Rectal smooth muscle tissue (tissue), 1 donor: ENCODE measurements at regions not wholly inside any gene's neighbourhood (a gene's known extent, or its start where the extent isn't known, plus 50 kb on each side); places are given as distances from the start of the nearest gene placed in this dataset.

ENCODE experiments used
- H3K27ac ChIP-seq: one replicate; pipeline ENCODE4 v1.7.0; 2013; ENCODE audit warnings: low read depth, low read length, inconsistent platforms
- H3K27me3 ChIP-seq: one replicate; pipeline ENCODE4 v1.7.0; 2013; ENCODE audit warnings: low read length; ENCODE audit not compliant: control insufficient read depth, insufficient read depth
- H3K36me3 ChIP-seq: one replicate; pipeline ENCODE4 v1.7.0; 2013; ENCODE audit warnings: low read length; ENCODE audit not compliant: control insufficient read depth, insufficient read depth
- H3K4me1 ChIP-seq: one replicate; pipeline ENCODE4 v1.7.0; 2013; ENCODE audit warnings: low read length; ENCODE audit not compliant: control insufficient read depth, insufficient read depth
- H3K4me3 ChIP-seq: one replicate; pipeline ENCODE4 v1.7.0; 2013; ENCODE audit warnings: low read length
- H3K9ac ChIP-seq: one replicate; pipeline ENCODE4 v1.7.0; 2013; ENCODE audit warnings: low read length

DNA sequence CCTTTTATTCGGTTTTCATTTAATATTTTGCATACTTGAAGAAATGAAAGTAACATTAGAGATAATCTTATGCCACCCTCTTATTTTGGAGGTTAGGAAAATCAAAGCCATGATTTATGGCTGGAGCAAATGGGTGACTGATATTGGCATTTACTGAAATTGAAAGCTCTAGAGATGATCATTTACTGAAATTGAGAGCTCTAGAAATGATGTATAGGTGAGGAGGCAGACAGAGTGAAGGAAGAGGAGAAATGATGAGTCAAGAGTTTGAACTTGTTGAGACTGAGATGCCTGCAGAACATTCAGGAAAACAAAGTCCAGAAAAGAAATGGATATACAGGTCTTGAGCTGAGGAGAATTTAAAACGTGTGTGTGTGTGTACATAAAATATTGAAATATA is 217.6 kb downstream of the LTN1 start:
- H3K27me3 ChIP-seq: no peaks in the 10 kb centered on the region
- no peak overlapping the region for H3K27ac ChIP-seq
- H3K9ac ChIP-seq: no peak overlapping the region
- H3K4me3 ChIP-seq: no peak overlapping the region
- peaks cover 4% of the 10 kb centered on the region for H3K4me1 ChIP-seq
- H3K36me3 ChIP-seq: no peaks in the 10 kb centered on the region

DNA sequence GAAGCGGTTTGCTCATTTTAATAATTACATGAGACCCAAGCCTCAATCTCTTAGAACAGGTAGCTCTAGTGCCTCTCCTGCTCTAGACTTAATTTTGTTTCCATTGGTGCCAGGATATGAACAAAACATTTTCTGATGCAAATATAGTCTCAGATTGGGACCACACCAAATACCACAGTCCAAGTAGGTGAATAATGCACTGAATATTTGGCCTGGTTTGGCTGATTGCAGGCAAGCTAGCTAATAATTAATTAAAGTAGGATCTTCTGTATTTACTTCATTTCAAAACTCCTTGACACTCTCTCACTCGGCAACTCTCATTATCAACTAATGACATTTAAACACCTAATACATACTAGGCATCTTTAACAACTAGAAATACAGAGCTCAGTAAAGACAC is 219.6 kb downstream of the LTN1 start:
- no peak overlapping the region for H3K4me3 ChIP-seq
- no peaks in the 10 kb centered on the region for H3K36me3 ChIP-seq
- H3K27me3 ChIP-seq: no peaks in the 10 kb centered on the region
- H3K27ac ChIP-seq: no peak overlapping the region
- H3K9ac ChIP-seq: no peak overlapping the region
- peaks cover 4% of the 10 kb centered on the region for H3K4me1 ChIP-seq

DNA sequence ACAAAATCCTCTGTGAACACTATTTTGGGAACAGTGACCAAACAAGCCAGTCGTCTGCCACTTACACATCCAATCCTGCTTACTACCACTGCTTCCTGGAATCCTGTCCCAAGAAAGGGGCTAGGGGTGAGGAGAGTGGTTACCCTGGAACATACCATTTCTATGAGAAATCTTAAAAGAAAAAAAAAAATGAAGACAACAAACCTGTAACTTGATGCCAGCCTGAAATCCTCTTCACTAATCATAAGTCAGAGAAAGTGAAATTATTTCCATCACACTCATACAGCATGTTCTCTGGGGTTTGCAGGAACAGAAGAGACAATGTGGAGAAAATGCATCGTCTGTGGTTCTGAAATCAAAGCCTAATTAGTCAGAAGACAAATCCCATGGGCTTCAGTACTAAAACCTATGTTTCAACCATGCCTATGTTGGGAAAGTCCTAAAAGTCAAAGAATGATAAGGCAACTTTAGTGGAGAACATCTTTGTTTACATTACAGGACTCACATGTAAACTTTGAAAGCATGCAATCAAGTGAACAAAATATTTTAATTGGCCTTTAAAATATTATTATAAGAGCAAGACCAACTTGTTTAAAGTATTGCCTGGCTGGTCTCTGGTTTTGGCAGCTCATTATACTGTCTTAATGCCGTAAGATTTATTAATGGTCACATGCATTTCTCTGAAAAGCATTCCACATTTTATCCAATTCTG is 220.7 kb downstream of the LTN1 start:
- Histone ChIP-seq H3K36me3 (no peaks in the 10 kb centered on the region), H3K4me1 (peaks cover 4% of the 10 kb centered on the region), H3K27ac (peak overlapping the region; percentile 41), H3K27me3 (no peaks in the 10 kb centered on the region), H3K4me3 (no peak overlapping the region), H3K9ac (no peak overlapping the region)

DNA sequence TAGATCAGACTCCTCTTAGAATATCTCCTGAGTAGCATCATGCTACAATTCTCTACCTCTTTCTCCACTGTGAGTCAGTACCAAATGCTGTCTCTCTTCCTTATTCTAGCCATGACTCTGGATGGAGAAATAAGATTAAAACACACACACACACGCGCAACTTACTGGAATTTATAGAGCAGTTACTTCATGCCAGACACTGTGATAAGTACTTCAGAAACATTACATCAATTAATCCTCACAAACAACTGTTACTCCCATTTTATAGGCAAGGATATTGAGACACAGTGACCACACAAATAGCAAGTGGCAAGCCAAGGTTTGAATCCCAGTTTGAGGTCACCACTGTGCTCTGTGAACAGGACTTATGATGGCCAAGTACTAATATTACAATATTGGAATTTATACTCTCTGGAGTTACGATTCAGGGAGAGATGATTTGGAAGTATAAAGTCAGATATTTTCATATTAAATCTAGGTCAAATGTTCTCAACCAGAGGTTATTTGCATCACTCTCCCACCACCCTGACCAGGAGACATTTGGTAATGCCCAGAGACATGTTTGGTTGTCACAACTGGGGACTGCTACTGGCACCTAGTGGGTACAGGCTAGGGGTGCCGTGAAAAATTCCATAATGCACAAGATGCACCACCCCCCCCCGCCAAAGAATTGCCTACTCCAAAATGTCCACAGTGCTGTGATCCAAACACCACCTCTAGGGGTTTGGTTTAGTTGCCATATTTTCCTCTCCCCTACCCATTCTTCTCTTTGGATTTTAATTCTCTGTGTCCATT is 221.6 kb downstream of the LTN1 start:
- H3K27me3 ChIP-seq: no peaks in the 10 kb centered on the region
- no peak overlapping the region for H3K9ac ChIP-seq
- no peak overlapping the region for H3K4me3 ChIP-seq
- peaks cover 4% of the 10 kb centered on the region for H3K4me1 ChIP-seq
- peak overlapping the region; percentile 41 for H3K27ac ChIP-seq
- no peaks in the 10 kb centered on the region for H3K36me3 ChIP-seq

DNA sequence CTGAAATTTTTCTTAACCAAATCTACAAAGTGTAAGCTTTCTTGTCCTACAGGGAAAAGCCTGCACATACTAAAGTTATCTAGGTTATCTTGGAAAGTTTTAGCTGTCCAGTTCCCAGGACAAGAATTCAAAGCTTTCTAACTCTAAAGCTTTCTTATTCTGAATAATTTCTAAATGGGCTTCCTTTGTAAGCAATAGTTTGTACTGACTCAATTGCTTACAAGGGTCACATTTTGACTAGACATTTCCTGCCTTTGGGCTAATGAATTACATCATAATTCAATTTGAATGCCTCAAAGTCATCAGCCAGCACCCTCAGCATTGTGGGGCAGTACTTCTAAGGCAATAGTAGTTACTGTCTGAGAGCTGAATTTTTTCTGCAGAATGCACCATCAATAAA is 223.0 kb downstream of the LTN1 start:
- Histone ChIP-seq H3K4me3 (no peak overlapping the region), H3K27ac (no peak overlapping the region), H3K4me1 (peaks cover 4% of the 10 kb centered on the region), H3K36me3 (no peaks in the 10 kb centered on the region), H3K9ac (no peak overlapping the region), H3K27me3 (no peaks in the 10 kb centered on the region)

DNA sequence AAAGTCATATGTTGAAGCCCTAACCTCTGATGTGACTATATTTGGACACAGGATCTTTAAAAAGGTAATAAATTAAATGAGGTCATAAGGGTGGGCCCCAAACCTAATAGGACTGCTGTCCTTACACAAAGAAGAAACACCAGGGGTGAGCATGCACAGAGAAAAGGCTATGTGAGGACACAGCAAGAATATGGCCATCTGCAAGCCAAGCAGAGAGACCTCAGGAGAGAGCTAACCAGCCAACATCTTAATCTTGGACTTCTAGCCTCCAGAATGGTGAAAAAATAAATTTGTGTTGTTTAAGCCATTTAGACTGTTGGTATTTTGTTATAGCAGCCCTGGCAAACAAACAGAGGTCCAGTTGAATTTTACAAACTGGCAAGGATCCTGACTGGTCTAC is 223.9 kb downstream of the LTN1 start:
- H3K27ac ChIP-seq: no peak overlapping the region

DNA sequence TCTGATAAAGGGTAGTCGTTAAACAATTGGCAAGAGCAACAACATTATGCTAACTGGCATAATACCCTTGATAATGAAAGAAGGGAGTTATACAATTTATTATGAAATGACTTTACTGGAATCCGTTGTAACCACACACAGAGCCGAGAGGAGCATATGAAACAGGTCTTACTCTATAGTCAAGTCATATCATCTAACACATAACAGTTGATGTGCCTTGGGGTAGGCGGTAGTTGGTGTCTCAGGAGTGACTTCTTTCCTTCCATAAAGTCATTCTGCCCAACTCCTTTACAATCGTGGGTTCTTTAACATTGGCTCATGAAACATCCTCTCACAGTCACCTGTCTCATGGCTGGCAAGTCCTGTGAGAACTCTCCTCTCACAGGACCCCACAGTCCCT is 225.2 kb downstream of the LTN1 start:
- Histone ChIP-seq H3K27ac (no peak overlapping the region), H3K36me3 (no peaks in the 10 kb centered on the region), H3K4me3 (no peak overlapping the region), H3K4me1 (peaks cover 4% of the 10 kb centered on the region), H3K27me3 (no peaks in the 10 kb centered on the region), H3K9ac (no peak overlapping the region)

More for the DNA sequence above, 223.9 kb downstream of the LTN1 start:
- Histone ChIP-seq H3K4me1 (peaks cover 4% of the 10 kb centered on the region), H3K4me3 (no peak overlapping the region), H3K27me3 (no peaks in the 10 kb centered on the region), H3K9ac (no peak overlapping the region), H3K36me3 (no peaks in the 10 kb centered on the region)

DNA sequence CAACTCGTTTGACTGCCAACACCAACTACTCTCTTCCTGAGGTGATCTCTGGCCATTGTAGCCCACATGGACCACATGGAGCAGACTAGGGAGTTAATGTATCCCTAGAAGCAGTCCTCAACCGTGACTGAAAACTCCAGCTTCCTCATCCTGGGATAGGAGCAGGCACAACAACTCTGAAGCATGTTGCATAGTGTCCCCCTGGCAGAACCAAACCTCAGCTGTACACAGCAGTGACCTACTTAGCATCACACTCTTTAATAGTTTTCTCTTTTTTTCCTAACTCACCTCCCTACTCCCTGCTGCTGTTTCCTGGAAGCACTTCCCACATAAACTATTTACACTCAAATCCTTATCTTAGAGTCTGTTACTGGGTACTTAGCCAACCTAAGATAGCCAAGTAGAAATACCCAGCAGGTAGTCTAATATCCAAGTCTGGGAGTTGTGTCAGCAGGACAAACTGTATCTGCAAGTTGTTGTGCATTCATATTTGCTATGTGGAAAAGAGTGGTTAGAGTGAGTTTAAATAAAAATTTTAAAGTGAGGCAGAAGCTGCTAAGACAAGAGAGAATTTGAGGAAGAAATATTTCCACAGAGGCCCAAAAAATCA is 228.8 kb downstream of the LTN1 start:
- H3K27me3 ChIP-seq: no peaks in the 10 kb centered on the region
- no peaks in the 10 kb centered on the region for H3K36me3 ChIP-seq
- no peak overlapping the region for H3K27ac ChIP-seq

DNA sequence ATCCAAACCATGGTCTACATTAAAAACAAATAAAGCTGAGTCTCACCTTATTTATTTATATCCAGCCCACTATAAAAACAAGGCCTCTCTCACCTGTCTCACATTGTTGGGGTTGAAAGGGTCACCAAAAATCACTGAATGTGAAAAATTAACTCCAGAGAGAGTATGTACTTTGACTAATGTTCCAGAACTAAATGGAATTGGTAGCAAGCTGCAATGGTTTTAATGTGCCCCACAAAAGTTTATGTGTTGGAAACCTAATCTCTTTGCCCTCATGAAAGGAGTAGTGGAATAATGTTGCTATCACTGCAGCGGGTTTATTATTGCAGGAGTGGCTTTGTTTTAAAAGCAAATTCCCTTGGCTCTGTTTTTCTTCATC is 230.3 kb downstream of the LTN1 start:
- Histone ChIP-seq H3K36me3 (no peaks in the 10 kb centered on the region), H3K4me1 (no peaks in the 10 kb centered on the region), H3K27me3 (no peaks in the 10 kb centered on the region), H3K9ac (no peak overlapping the region), H3K4me3 (no peak overlapping the region), H3K27ac (no peak overlapping the region)

More for the DNA sequence above, 228.8 kb downstream of the LTN1 start:
- Histone ChIP-seq H3K9ac (no peak overlapping the region), H3K4me1 (no peaks in the 10 kb centered on the region), H3K4me3 (no peak overlapping the region)

DNA sequence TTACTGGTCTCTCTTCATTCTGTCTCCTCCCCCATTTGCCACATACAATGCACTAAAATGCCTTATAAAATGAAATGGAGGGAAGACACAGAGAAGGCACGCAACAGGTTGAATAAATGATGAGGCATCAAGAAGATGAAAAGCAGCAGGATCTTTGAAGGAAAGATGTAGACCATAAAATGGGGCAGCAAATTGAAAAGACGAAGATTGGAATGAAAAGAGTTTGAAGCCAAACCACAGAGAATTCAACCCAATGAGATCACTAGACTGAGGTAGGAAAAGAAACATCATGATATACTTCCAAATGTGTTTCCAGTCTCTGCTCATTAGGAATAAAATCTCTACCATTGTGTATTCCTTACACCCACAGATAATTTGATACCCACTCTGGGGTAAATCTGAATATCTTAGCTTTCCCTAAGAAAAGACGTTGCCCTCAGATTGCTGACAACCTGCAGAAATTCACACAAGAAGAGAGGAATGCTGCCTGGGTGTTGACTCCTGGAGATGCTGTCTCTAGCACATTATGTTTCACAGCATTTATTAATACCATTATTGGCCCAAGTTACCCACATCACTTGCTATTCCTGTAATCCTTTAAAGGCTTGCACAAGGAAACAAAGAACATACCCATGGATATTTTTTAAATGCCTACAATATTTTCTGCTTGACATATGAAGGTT is 230.9 kb downstream of the LTN1 start:
- Histone ChIP-seq H3K4me3 (no peak overlapping the region), H3K4me1 (no peaks in the 10 kb centered on the region), H3K9ac (no peak overlapping the region), H3K27me3 (no peaks in the 10 kb centered on the region), H3K27ac (no peak overlapping the region), H3K36me3 (no peaks in the 10 kb centered on the region)

DNA sequence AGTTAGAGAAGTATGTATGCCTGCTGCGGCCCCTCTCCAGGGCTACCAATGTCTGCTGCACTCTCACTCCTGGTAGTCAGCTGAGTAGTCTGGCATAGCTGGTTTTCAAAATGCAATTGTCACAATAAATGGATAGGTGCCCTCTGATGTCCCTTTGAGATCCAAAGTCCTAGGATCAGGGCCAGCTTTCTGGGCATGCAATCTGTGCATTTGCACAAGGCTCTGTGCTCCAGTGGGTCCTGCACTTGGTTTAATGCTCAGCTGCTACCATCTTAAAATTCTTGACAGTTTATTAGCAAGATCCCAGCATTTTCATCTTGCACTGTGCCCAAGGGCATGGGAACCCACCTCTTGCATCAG is 233.8 kb downstream of the LTN1 start:
- Histone ChIP-seq H3K4me1 (peaks cover 9% of the 10 kb centered on the region), H3K36me3 (no peaks in the 10 kb centered on the region), H3K4me3 (no peak overlapping the region), H3K27ac (no peak overlapping the region), H3K9ac (no peak overlapping the region), H3K27me3 (no peaks in the 10 kb centered on the region)

DNA sequence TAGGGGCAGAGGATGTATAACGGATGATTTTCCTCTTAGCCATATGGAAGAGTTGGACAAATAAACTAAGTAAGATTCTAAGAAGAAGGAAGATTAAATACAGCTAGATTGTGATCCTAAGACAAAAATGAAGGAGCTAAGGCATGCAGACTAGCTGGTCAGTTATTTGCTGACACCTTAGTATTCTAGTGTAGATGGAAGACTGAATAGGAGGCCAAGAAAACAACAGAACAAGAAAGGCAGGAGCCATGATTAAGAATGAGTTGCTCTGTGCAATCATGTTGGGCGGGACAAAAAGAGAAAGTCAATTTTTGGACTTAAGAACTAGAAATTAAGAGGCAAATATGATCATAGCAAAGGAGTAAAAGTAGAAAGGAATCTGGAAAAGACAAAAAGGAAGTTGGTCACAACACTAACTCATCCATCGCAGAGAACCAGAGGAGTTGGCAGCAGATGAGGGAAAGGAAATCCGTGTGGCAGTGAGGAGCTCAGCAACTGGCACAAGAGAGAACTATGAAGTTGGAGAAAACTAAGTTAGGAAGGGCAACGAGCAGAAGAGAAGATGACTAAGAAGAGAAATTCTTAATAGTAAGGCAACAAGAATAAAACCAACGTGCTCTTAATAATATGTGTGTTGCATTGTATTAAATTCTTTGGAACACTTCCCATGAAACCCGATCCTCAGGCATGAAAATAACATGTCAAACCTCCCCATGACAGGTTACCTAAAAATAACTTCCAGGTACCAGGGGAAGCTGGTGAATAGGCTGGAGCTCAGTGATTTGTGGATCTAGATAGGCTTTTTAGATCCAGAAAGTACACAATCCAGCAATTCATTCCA is 234.4 kb downstream of the LTN1 start:
- Histone ChIP-seq H3K4me1 (peaks cover 12% of the 10 kb centered on the region), H3K4me3 (no peak overlapping the region), H3K36me3 (no peaks in the 10 kb centered on the region), H3K9ac (no peak overlapping the region), H3K27me3 (no peaks in the 10 kb centered on the region), H3K27ac (no peak overlapping the region)
